CD1c-positive myeloid dendritic cell (primary cell): ENCODE measurements at regions not wholly inside any gene's neighbourhood (a gene's known extent, or its start where the extent isn't known, plus 50 kb on each side); places are given as distances from the start of the nearest gene placed in this dataset.
A peak's percentile ranks its signal among the peaks of the same experiment; 100 is the strongest.
"Not testable (repeated sequence)": the region's sequence is repeated elsewhere in the genome, so short reads cannot be mapped to it uniquely, and the experiment has no call there.

Source experiments
- DNase-seq: peaks from one replicate; pipeline ENCODE4 v3.0.0-alpha.2; 2016; ENCODE audit errors: extremely low spot score

DNA sequence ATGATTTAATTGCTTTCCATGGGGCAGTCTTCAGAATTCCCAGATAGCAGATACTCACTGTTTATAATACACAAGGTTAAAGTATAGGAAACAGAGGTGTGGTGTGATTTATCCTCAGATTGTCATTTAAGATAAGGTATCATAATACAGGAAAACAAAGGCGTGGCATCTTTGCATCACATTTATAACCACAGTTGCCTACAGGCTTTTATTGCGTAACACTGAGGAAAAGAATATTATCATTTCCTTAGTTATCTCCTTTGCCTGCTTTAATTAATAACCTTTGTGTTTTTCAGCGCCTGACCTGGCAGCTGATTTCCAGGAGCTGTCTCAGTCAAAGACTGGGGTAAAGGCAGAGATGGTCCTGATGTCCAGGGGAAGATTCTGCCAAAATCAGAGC is 68.8 kb downstream of the SSX7 start:
- DNase-seq = no peak

DNA sequence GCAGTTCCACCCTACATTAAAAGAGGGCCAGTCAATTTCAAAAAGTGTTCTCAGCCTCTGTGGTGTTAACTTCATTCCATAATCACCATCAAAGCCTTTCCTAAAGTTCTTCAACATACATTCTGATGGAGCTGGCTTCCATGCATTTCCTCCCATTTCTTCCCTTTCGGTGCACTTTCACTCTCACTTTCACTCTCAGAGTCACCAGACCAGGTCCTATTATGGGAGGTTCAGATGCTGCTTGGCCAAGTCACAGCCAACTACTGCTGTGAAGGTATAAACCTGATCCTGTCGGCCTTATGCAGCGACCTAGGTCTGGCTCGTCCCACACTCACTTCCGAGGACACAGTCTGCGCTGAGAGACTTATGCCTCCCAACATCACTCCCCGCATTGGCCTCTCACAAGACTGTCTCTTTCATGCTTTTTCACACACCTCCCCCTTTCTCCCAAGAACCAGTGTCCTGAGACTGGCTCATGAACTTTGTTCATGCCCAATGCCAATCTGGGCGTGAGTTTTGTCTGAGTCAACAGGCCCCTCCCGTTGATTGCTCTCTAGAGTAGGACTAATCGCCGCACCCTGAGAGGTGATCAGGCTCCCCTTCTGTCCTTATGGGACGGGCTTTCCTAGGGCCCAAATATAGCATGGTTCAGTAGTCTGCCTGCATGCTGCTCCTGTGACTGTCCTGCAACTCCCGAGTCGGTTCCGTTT is 60.8 kb upstream of the XAGE1B start:
- no peak for DNase-seq

DNA sequence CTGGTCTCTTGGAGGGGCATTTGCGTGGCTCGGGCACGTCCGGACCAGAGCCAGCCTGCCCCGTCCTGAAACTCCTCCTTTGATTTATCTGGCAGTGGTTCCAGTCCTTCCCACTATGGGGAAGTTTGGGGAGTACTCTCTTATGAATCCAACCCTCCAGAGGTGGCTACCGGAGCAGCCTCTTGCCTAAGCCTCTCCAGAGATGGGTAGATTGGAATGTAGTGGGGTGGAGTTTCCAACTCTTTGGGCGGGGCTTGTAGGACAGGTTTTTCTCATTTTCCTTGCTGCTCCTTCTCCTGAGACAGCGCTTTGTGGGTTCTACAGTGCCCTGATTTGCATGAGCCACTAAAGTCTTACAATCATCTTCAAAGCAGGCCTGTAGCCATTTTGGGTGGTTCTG is 60.1 kb upstream of the XAGE1B start:
- DNase-seq = no peak

DNA sequence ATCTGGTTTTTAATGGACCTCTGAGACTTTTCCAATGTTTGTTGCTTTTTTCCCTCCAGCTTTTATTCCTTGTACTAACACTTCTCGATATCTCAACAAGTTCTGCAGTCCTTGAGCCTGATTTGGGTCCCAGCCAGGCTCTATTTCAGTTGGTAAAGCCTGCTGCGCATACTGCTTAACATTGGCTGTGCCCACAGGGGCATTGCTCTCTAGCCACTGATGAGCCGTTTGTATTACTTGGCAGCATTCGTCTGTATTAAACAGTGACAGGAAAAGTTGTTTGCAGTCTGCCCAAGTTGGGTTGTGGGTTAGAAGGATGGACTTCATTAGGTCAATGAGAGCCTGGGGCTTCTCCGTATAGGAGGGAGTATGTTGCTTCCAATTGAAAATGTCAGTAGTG is 59.6 kb upstream of the XAGE1B start:
- DNase-seq = no peak

DNA sequence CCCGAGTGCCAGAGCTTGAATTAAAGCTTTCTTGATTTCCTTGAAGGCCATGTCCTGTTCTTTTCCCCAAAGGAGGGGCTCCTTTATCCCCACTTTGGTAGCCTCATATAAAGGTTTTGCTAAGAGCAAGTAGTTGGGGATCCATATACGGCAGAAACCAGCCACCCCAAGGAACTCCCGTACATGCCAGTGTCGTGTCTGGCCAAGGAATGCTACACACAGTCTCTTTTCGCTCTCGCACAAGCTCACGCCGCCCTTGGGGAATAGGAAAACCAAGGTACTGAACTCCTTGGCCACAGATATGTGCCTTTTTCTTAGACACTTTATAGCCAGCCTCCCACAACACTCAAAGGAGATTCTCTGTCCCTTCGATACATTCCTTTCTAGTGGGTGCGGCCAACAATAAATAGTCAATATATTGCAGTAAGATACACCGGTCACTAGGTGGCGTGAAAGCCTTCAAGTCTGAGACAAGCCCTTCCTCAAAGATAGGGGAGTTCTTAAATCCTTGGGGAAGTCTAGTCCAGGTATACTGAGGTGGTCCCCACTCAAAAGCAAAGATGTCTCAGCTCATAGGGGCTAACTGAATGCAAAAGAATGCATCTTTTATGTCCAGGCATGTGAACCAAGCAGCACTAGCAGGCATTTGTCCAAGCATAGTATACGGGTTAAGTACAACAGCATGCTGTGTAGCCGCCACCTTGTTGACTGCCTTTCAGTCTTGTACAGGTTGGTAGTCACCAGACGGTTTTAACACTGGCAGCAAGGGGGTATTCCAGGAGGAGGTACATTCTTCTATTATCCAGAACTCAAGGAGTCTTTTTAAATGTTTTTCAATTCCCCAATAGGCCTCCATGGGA is 57.8 kb upstream of the XAGE1B start:
- peak; percentile 53 for DNase-seq

DNA sequence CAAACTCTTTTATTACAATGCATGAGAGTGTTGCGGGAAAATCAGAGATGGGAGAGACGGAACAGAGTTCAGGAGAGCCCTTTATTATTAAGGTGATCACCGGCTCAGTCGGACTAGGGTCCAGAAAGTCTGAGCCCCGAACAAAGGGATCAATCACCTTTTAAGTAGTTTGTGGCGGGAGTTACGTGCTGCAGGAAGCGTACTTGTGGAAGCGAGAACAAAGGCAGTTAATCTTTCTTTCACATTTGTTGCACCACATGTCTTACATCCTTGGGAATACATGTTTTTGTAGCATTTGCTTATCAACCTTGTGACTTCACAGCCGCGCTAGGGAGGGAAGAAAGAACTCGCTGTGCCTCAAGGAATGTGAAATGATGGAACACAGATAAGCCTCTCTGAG is 51.3 kb upstream of the XAGE1B start:
- DNase-seq = not testable (repeated sequence)
